GM23338 (cell line): ENCODE measurements at regions not wholly inside any gene's neighbourhood (a gene's known extent, or its start where the extent isn't known, plus 50 kb on each side); places are given as distances from the start of the nearest gene placed in this dataset.
A peak's percentile ranks its signal among the peaks of the same experiment; 100 is the strongest.

Experiments
- ATAC-seq: fragments of 200-7000 bp; cut with Tn5 transposase; 3 replicates; pipeline ENCODE4 v1.9.1; 2020
- DNase-seq: peaks from one replicate; pipeline ENCODE4 v3.0.0-alpha.2; 2015; ENCODE audit warnings: low spot score
- H2AFZ ChIP-seq: fragments of 200-600 bp; sonication (generic); 2 replicates; pipeline ENCODE4 v1.8.0; 2016; ENCODE audit warnings: antibody characterized with exemption, mild to moderate bottlenecking, moderate library complexity
- H3F3A ChIP-seq: fragments of 200-600 bp; sonication (generic); replicated peaks from 2 replicates; pipeline ENCODE4 v1.8.0; 2017; ENCODE audit warnings: antibody characterized with exemption, mixed run types, low read depth
- H3K27ac ChIP-seq: fragments of 200-600 bp; sonication (generic); 2 replicates; pipeline ENCODE4 v1.6.1; 2016; ENCODE audit warnings: low read depth
- H3K27me3 ChIP-seq: fragments of 200-600 bp; sonication (generic); 2 replicates; pipeline ENCODE4 v1.8.0; 2016; ENCODE audit warnings: mild to moderate bottlenecking, mixed run types, moderate library complexity; ENCODE audit not compliant: insufficient read depth
- H3K36me3 ChIP-seq: fragments of 200-600 bp; sonication (generic); 2 replicates; pipeline ENCODE4 v1.8.0; 2016; ENCODE audit warnings: mild to moderate bottlenecking; ENCODE audit not compliant: insufficient read depth
- H3K4me1 ChIP-seq: fragments of 200-600 bp; sonication (generic); 2 replicates; pipeline ENCODE4 v1.8.0; 2016; ENCODE audit warnings: mild to moderate bottlenecking, moderate library complexity; ENCODE audit not compliant: insufficient read depth
- H3K4me2 ChIP-seq: fragments of 200-600 bp; sonication (generic); 2 replicates; pipeline ENCODE4 v1.7.1; 2017; ENCODE audit warnings: mixed run types
- H3K4me3 ChIP-seq: fragments of 200-600 bp; sonication (generic); 2 replicates; pipeline ENCODE4 v1.6.1; 2016; ENCODE audit warnings: mixed run types
- H3K79me2 ChIP-seq: fragments of 200-600 bp; sonication (generic); replicated peaks from 2 replicates; pipeline ENCODE4 v1.8.0; 2017; ENCODE audit warnings: mild to moderate bottlenecking; ENCODE audit not compliant: insufficient read depth
- H3K9me2 ChIP-seq: fragments of 200-600 bp; sonication (generic); 2 replicates; pipeline ENCODE4 v1.8.0; 2017; ENCODE audit not compliant: insufficient read depth
- H4K20me1 ChIP-seq: fragments of 200-600 bp; sonication (generic); replicated peaks from 2 replicates; pipeline ENCODE4 v1.8.0; 2017; ENCODE audit warnings: mild to moderate bottlenecking; ENCODE audit not compliant: insufficient read depth
- H3K27ac Mint-ChIP-seq: 2 replicates; pipeline ENCODE4 v1.8.0; 2020; ENCODE audit warnings: inconsistent platforms, mild to moderate bottlenecking, moderate library complexity, mixed read lengths
- H3K27me3 Mint-ChIP-seq: 3 replicates; pipeline ENCODE4 v1.8.0; 2022; ENCODE audit warnings: low read depth, mild to moderate bottlenecking, moderate library complexity, mixed read lengths, inconsistent platforms; ENCODE audit not compliant: insufficient read depth, poor library complexity
- H3K36me3 Mint-ChIP-seq: 3 replicates; pipeline ENCODE4 v1.8.0; 2021; ENCODE audit warnings: low read depth, mild to moderate bottlenecking, inconsistent platforms, moderate library complexity, mixed read lengths
- H3K4me1 Mint-ChIP-seq: 3 replicates; pipeline ENCODE4 v1.8.0; 2020; ENCODE audit warnings: mild to moderate bottlenecking, inconsistent platforms, mixed read lengths
- H3K4me3 Mint-ChIP-seq: 3 replicates; pipeline ENCODE4 v1.8.0; 2021; ENCODE audit warnings: moderate library complexity, mild to moderate bottlenecking, inconsistent platforms, mixed read lengths
- H3K9me3 Mint-ChIP-seq: 3 replicates; pipeline ENCODE4 v1.8.0; 2020; ENCODE audit warnings: moderate library complexity, mild to moderate bottlenecking, inconsistent platforms, mixed read lengths
- CTCF ChIP-seq, 2 experiments: fragments of 200-600 bp in 1 of 2; sonication (generic) in 1 of 2; conservative IDR thresholded peaks; 2 replicates each; pipeline versions ENCODE4 v1.5.1 to v1.6.1; 2016 to 2017; ENCODE audit warnings: antibody characterized with exemption in 2 of 2, low read depth in 2 of 2, mild to moderate bottlenecking in 2 of 2, moderate library complexity in 1 of 2
- EZH2 ChIP-seq: fragments of 200-600 bp; sonication (generic); IDR thresholded peaks from one replicate; pipeline ENCODE4 v1.8.0; 2017; ENCODE audit warnings: antibody characterized with exemption, mild to moderate bottlenecking, low read depth; ENCODE audit not compliant: unreplicated experiment
- EZH2phosphoT487 ChIP-seq: fragments of 200-600 bp; sonication (generic); IDR thresholded peaks from one replicate; pipeline ENCODE4 v1.8.1; 2018; ENCODE audit warnings: antibody characterized with exemption; ENCODE audit not compliant: unreplicated experiment
- JUNB ChIP-seq: IDR thresholded peaks from one replicate; pipeline ENCODE4 v1.6.1; 2016; ENCODE audit warnings: antibody characterized with exemption; ENCODE audit not compliant: unreplicated experiment
- NANOG ChIP-seq: IDR thresholded peaks from 2 replicates; pipeline ENCODE4 v1.6.1; 2016; ENCODE audit warnings: antibody characterized with exemption, borderline replicate concordance
- POLR2AphosphoS5 ChIP-seq: IDR thresholded peaks from 2 replicates; pipeline ENCODE4 v1.6.1; 2016; ENCODE audit warnings: antibody characterized with exemption, low read depth
- STAT1 ChIP-seq: IDR thresholded peaks from one replicate; pipeline ENCODE4 v1.6.1; 2016; ENCODE audit warnings: antibody characterized with exemption; ENCODE audit not compliant: unreplicated experiment
- ZNF114 ChIP-seq: fragments of 250-450 bp; sonication (Bioruptor Pico); IDR thresholded peaks from 2 replicates; pipeline ENCODE4 v1.5.0; 2020; ENCODE audit warnings: mild to moderate bottlenecking, moderate library complexity
- ZNF331 ChIP-seq: fragments of 250-450 bp; sonication (Bioruptor Pico); IDR thresholded peaks from 2 replicates; pipeline ENCODE4 v1.5.0; 2020; ENCODE audit warnings: low read depth, mild to moderate bottlenecking, moderate library complexity
- TF ChIP-seq, protein P1 (sequence below): IDR thresholded peaks from one replicate; pipeline ENCODE4 v1.6.1; 2018; ENCODE audit warnings: antibody characterized with exemption; ENCODE audit not compliant: unreplicated experiment
- TF ChIP-seq, protein P2 (sequence below): IDR thresholded peaks from 2 replicates; pipeline ENCODE4 v1.6.1; 2016; ENCODE audit warnings: antibody characterized with exemption

- TF ChIP-seq, protein P1, sequence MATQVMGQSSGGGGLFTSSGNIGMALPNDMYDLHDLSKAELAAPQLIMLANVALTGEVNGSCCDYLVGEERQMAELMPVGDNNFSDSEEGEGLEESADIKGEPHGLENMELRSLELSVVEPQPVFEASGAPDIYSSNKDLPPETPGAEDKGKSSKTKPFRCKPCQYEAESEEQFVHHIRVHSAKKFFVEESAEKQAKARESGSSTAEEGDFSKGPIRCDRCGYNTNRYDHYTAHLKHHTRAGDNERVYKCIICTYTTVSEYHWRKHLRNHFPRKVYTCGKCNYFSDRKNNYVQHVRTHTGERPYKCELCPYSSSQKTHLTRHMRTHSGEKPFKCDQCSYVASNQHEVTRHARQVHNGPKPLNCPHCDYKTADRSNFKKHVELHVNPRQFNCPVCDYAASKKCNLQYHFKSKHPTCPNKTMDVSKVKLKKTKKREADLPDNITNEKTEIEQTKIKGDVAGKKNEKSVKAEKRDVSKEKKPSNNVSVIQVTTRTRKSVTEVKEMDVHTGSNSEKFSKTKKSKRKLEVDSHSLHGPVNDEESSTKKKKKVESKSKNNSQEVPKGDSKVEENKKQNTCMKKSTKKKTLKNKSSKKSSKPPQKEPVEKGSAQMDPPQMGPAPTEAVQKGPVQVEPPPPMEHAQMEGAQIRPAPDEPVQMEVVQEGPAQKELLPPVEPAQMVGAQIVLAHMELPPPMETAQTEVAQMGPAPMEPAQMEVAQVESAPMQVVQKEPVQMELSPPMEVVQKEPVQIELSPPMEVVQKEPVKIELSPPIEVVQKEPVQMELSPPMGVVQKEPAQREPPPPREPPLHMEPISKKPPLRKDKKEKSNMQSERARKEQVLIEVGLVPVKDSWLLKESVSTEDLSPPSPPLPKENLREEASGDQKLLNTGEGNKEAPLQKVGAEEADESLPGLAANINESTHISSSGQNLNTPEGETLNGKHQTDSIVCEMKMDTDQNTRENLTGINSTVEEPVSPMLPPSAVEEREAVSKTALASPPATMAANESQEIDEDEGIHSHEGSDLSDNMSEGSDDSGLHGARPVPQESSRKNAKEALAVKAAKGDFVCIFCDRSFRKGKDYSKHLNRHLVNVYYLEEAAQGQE: no peak
- TF ChIP-seq ZNF331 (CRISPR knock-in tag): no peak
Observed at GRCh38 chr9:78622126-78622525, 325.2 kb downstream of the PSAT1 start (continued).

GRCh38 chr9:78626971-78627370 lies 330.0 kb downstream of the PSAT1 start:
- Histone ChIP-seq H3K4me2 (no peak overlapping the region), H3K4me3 (no peak overlapping the region), H3K27ac (no peak overlapping the region), H4K20me1 (no peaks in the 10 kb centered on the region; the same call in 1 of the 2 replicates), H3F3A (no peaks in the 10 kb centered on the region), H3K4me1 (no peaks in the 10 kb centered on the region), H3K27me3 (no peaks in the 10 kb centered on the region), H3K36me3 (no peaks in the 10 kb centered on the region), H3K79me2 (no peaks in the 10 kb centered on the region), H3K9me2 (0 out of 2 replicates have a peak, but pooled peaks cover 6% of the 10 kb centered on the region), H2AFZ (no peak overlapping the region)
- peaks cover 2% of the 10 kb centered on the region for H3K27me3 Mint-ChIP-seq
- no peak overlapping the region for H3K4me3 Mint-ChIP-seq
- no peak for TF ChIP-seq JUNB
- 0 out of 4 replicates have a peak, but pooled peaks of 1 of the 2 experiments have one; percentile 1 for TF ChIP-seq CTCF (conservative IDR thresholded peaks at IDR 0.05; ENCODE audit: low read depth in 2 of 2)
- TF ChIP-seq, protein P2, sequence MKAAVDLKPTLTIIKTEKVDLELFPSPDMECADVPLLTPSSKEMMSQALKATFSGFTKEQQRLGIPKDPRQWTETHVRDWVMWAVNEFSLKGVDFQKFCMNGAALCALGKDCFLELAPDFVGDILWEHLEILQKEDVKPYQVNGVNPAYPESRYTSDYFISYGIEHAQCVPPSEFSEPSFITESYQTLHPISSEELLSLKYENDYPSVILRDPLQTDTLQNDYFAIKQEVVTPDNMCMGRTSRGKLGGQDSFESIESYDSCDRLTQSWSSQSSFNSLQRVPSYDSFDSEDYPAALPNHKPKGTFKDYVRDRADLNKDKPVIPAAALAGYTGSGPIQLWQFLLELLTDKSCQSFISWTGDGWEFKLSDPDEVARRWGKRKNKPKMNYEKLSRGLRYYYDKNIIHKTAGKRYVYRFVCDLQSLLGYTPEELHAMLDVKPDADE: no peak
- no peaks in the 10 kb centered on the region for H3K36me3 Mint-ChIP-seq
- no peaks in the 10 kb centered on the region for H3K9me3 Mint-ChIP-seq
- no peaks in the 10 kb centered on the region for H3K4me1 Mint-ChIP-seq
- DNase-seq: no peak
- no peak overlapping the region for H3K27ac Mint-ChIP-seq
- no peak for ATAC-seq

GRCh38 chr9:78630966-78631365 lies 334.0 kb downstream of the PSAT1 start:
- no peak overlapping the region for H2AFZ ChIP-seq
- no peaks in the 10 kb centered on the region for H3K4me1 ChIP-seq
- H3K4me3 ChIP-seq: no peak overlapping the region
- DNase-seq: no peak
- no peaks in the 10 kb centered on the region for H3F3A ChIP-seq
- Mint-ChIP-seq H3K27ac (no peak overlapping the region), H3K27me3 (no peaks in the 10 kb centered on the region), H3K9me3 (no peaks in the 10 kb centered on the region), H3K36me3 (no peaks in the 10 kb centered on the region), H3K4me1 (no peaks in the 10 kb centered on the region), H3K4me3 (no peak overlapping the region)
- no peak for ATAC-seq
- no peak overlapping the region for H3K4me2 ChIP-seq
- H3K79me2 ChIP-seq: no peaks in the 10 kb centered on the region
- H4K20me1 ChIP-seq: no peaks in the 10 kb centered on the region
- no peak overlapping the region for H3K27ac ChIP-seq
- H3K9me2 ChIP-seq: peaks cover 3% of the 10 kb centered on the region; the same call in 1 of the 2 replicates
- no peaks in the 10 kb centered on the region for H3K27me3 ChIP-seq
- no peaks in the 10 kb centered on the region for H3K36me3 ChIP-seq
- no peak for TF ChIP-seq ZNF114 (CRISPR knock-in tag)
- no peak for TF ChIP-seq EZH2phosphoT487
- TF ChIP-seq NANOG: no peak
- TF ChIP-seq ZNF331 (CRISPR knock-in tag): no peak
- TF ChIP-seq, protein P1: no peak
- TF ChIP-seq JUNB: no peak
- TF ChIP-seq EZH2: no peak
- TF ChIP-seq POLR2AphosphoS5: no peak
- TF ChIP-seq STAT1: no peak
